ENCODE measurements at regions not wholly inside any gene's neighbourhood (a gene's known extent, or its start where the extent isn't known, plus 50 kb on each side); places are given as distances from the start of the nearest gene placed in this dataset.

DNA sequence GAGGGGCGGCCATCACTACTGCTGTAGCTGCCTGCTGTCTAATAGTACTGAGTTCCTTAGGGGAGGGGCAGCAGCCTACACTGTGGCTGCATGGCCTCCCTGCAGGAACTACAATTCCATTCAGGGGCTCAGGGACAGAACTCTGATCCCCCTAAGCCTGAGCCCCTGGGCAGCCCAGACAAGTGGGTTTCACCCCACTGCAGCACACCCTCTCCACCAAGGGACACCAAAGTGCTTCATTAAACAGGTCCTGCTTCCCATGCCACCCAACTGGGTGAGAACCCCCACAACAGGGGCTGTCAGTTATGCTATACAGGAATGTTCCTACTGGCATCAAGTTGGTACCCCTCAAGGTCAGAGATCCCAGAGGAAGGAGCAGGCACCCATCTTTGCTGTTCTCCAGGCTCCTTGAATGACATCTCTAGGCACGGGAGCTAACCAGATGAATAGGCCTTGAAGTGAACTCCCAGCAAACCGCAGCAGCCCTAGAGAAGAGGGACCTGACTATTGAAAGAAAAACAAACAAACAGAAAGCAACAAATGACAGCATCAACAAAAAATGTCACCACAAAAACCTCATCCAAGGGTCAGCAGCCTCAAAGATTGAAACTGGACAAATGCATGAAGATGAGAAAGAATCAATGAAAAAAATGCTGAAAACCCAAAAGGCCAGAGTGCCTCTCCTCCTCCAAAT, 437.4 kb downstream of the NUF2 start:
- DNase-seq = peak; percentile 9

DNA sequence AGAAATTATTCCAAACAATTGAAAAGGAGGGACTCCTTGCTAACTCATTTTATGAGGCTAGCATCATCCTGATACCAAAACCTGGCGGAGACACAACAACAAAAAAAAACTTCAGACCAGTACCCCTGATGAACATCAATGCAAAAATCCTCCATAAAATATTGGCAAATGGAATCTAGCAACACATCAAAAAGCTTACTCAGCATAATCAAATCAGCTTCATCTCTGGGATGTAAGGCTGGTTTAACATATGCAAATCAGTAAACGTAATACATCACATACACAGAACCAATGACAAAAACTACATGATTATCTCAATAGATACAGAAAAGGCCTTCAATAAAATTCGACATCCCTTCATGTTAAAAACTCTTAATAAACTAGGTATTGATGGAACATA, 440.1 kb downstream of the NUF2 start:
- no peak for DNase-seq

DNA sequence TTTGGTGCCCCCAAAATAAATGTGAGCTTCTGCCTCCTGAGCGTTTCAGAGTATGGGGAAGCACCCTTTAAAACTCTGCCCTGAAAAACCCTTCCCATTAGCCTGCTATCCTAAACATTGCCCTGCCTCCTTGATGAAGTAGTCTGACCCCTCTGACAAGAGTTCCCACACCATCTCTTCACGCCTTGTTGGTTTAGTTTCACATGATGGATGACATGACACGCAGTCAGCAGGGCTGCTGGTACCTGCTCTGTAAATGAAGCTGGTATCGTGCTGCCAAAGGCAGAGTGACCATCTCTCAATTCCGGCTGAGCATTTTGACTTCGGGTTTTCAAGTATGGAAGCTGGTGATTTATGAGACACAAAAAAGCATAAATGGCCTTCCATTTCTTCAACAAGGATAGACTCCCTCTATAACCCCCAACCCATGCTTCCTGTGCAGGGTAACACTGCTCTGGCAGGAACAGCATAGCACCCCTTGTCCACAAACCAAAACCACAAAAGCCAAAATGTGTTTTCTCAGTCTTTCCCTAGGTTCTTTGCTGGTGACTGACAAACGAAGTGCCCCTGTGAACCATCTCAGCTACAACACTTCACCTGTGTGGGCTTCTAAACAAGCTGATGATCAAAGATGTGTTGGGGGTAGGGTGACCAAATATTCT, 444.6 kb downstream of the NUF2 start:
- DNase-seq = no peak

DNA sequence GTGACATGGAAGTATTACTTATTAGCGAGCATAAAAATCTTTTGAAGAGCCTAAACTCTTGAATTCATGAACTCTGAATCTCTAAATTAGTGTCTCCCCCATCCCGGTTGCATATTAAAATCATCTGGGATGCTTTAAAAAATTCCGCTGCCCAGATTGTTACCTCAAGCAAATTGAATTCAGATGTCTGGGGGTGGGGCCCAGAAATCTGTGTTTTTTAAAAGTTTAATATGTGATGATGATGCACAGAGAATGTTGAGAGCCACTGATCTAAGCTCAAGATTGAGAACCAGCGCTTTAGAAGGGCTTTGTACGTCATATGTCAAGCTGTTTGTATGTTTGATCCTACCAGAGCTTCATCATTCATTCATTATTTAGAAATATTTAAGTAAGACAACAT, 446.8 kb downstream of the NUF2 start:
- DNase-seq = no peak

DNA sequence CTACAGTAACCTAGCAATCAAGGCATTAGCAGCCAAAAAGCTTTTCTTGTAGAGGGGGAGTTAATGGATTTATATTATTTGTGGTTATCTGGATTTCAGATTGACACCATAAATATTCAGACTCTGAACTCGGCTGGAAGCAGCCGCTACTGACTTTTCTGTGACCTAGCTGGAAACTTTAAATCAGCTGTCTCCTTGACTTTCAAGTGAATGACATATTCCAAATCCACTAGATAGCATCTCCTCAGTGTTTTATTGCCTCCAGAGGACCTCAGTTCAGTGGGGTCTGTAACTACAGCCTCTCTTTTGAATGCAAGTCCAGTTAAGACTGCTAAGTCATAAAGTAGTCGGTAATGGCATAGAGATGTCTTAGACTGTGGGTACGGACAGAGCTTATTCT, 448.5 kb downstream of the NUF2 start:
- no peak for DNase-seq

DNA sequence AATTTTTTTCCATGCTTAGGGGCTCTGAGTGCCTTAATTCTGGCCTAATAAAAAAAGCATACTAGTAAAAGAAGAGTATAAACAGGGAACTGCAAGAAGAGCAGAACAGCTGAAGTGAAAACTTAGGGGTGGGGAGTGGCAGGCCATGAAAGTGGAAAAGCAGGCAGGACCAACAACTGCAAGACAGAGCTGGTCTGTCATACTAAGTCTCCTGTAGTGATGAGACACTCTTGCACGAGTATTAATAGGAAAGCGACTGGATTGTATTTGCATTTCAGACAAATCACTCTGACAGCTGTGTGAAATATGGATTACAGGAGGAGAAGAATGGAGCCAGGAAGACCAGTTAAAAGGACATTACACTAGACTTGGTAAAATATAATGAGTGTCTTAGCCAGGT, 449.9 kb downstream of the NUF2 start:
- no peak for DNase-seq

DNA sequence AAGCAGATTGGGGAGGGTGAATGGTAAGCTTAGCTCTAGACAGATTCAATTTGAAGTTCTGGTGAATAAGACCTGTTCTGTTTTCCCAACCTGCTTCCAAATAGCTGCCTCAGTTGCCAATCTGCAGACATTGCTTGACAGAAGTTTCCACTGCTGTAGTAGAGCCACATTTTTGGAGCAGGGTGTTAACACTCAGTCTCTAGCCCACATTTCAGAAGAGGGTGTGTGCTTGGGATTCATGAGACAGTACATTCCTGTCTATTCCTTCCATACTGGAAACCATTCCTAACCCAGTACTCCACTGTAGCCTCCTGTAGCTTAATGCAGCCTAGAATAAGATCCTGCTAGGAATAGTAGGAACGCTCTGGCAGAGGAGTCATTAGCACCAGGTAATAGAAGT, 450.5 kb downstream of the NUF2 start:
- DNase-seq = no peak

DNA sequence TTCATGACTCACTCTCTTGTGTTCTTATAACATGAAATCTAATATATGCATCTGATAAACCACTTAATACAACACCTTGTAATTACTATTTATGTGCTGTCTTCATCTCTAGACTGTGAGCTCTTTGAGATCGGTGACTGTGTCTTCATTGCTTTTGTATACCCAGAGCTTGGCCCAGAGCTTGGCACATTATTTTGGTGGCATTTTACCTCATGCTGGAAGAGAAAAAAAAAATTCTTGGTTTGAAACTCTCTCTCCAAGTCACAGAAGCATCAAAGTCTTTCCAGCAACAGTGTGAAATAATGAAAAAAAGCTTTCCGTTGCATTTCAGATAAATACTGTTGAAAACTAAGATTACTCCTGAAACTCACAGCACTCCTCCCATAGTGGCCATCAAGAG, 451.6 kb downstream of the NUF2 start:
- DNase-seq = no peak

DNA sequence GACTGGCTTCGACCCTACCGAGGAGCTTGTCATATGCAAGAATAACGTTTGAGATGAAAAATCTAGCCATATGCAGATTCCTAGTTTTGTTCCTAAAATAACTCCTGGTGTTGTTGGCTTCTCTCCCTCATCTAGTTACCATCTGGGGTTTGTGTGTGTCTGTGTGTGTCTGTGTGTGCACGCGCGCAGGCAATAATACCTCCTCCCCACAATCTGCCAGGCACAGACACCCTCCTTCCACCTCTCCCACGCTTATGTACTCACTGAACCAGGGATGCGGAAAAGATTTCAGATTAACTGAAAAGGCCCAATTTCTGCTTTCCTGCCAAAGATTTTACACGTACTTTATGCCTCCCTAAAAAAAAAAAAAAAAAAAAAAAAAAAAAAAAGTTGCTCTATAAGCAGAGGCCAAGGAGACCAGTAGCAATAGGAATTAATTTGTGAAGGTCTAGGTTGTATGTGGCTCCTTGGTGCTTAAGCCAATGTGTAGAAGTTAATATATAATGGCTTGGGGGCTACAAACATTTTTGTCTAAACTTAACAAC, 452.7 kb downstream of the NUF2 start:
- no peak for DNase-seq

DNA sequence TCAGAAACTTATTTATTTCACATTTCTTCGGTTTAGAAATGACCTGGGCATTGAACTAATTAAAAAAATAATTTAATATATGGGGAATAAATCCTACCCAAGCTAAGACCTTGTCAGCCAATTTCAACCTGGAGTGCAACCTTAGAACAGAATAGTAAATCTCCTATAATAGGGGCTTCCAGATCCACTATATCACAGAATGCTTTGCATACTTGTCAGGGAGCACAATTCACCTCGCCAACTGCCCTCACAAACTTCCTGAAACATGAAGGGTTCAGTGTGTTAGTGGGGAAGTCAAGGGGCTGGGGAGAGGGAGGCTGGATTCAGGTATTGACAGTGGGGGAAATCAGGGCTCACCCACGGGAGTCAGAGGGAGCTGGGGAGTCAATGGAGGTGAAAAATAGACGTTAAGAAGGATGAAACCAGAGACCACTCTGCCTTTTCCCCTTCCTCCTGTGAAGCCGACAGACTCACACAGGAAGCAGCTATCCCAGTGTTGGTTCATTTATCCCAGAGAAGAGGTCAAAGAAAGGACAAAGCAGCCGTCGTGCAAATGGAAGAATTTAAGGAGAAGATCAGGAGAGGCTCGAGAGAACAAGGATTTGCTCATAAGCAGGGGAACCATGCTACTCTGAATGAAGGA, 453.3 kb downstream of the NUF2 start:
- no peak for DNase-seq

DNA sequence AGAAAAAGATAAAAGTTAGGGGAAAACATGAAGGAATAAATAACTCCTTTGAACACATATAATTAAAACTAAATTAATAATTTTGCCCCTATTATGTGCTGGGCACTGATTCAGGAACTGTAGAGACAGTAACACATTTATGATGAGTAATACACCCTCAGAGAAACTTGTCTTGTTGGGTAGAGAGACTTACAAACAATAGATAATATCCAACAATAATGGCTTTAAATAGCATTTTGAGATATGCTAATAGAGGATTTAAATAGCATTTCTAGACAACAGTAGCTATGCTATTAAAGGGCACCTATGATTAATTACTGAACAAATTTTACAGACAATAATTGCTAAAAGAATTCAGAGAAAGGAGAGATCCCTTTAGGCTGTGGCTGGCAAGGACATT, 455.5 kb downstream of the NUF2 start:
- no peak for DNase-seq

DNA sequence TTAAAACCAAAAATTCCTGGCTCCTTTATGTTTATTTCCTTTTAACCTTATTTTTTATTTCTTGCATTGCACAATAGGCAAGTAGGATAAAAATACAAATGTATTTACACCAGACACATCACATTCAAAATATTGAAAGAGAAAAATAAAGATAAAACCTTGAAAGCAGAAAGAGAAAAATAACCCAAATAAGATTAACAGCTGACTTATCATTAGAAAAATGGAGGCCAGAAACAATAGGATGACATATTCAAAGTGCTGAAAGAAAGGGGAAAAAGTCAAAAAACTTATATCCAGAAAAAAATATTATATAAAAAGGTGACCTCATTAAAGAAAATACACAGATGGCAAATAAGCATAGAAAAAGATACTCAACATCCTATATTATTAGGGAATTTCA, 459.4 kb downstream of the NUF2 start:
- DNase-seq = no peak

DNA sequence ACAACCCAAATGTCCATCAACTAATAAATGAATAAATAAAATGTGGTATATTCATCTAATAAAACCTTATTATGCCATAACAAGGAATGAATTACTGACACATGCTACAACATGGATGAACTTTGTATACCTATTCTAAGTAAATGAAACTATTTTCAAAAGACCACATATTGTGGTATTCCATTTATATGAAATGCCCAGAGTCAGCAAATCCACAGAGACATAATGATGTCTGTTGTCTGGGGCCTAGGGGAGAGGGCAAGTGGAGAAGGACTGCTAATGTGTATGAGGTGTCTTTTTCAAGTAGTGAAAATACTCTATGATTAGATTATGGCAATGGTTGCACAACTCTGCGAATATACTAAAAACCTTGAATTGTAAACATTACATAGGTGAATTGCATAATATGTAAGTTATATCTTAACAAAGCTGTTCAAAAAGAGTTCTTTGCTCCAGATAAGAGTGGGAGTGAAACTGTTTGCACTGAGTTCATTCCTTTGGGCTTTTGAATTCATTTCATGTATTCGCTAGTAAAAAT, 464.2 kb downstream of the NUF2 start:
- no peak for DNase-seq

DNA sequence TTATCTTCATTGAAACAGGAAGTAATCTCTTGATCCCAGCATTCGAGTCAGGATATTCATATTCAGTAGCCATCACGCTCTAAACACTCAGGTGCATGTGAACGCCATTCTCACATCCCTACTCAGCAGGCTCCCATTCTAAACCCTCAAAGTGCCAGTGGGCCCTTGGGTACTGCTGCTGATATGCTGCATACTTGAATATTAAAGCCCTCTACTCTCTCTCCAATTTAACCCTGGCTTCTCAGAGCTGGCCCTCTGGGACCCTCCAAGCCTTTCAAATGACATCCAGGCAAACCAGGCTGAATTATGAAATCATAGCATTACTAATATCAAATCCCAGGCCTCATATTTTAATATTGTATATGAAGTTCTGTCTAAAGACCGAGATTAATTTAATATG, 468.2 kb downstream of the NUF2 start:
- no peak for DNase-seq

DNA sequence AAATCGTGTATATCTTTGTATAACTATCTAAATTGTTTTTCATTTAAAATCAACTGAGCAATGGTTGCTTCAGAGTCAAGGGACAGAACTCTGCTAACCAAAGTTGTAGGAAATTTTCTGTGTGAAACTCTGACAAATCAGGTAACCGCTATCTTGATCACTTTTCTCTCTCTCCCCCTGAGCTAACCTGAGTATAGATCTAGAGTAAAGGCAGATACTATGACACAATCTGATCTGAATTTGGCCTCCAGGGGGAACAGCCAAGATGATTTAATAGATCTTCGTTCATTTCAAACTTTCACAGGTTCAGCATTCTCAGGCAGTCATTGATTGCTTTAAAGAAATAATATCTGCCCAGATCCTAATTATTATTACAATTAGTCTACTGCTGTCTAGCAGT, 472.8 kb downstream of the NUF2 start:
- DNase-seq = no peak

DNA sequence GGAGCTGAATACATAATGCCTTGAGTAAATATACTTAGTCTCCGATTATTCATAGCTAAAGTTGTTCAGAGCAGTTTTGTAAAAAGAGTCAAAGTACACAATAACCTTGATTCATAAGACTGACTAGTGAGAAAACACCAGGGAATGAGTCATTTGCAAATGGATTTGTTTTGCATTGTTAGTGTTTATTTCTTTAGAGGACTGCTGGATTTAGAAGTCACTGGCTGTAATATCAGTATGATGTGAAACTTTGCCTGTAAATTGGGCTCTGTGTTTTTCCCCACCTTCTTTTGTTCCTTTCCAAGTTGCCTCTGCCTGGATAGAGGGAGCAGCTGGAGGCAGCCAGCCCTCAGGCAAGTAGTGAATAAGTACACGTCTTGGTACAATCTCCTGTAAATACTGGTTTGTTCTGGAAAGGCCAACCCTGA, 474.7 kb downstream of the NUF2 start:
- DNase-seq = peak; percentile 0

DNA sequence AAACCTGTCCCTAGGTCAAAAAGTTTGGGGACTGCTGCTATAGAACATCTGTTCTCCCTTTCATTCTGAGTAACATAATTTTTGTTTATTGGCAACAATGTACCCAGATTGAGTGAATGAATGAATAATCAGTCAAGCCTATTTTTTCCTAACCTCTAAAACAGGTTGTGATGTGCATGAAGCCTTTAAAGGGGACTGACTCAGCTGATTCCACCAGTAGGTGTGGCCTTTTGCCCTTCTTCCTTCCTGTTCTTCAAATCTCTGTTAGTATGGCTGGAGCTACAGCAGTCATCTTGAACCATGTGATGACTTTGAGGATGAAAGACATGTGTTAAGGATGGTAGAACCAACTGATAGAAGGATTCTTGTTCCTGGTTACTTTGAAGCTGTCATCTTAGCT, 476.1 kb downstream of the NUF2 start:
- no peak for DNase-seq

DNA sequence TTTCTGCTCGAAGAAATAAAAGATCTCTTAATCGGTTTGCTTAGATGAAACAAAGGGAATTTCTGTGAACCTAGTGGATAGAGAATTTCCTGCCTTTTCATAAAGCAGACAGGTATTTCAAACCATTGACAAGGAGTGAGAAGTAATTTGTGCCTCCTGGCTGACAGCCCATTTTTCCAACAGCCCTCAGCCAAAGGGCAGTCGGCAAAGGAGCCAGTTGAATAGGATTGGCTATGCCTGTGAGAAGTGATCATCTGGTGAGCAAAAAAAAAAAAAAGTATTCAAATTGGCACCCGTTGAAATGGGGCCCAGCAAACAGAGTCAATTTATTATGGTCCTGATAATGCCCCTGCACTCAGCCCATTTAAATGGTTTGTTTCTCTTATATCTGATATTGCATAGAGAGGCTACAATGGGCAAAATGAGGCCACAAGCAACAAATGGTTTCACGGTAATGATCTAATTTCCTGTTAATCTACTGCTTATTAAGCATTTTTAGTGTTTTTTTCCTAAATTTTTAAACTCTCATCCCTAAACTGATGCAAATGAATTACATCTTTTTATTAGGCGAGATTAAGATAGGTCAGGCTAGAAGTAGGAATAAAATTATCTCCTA, 477.5 kb downstream of the NUF2 start:
- no peak for DNase-seq

DNA sequence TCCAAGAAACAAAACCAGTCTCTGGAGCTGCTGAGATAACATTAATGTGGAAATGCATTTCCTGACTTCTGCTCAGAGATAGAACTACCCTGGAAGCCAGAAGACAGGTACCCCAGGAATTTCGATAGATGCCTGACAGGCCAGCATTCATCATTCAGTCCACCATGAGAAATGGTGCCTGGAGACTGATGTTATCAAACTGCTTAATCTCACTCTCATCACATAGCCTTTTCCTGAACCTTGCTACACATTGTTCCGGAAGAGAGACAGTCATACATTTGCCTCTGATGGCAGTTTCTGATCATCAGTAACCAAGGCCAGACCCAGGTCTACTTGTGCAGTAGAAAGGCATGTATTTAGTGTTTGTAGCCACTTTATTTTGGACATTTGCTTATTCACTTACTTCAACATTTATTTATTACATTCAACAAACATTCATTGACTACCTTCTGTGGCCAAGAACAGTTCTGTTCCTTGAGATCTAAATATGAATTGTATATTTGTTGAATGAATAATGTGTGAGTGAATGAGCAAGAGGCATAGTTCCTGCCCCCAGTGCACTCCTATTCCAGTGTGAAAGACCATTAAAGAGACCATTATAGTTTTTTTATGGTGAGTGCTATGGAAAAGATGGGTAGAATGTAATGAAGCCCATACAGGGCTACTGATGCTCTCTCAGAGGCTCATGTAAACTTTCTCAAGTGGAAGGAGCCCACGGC, 485.7 kb downstream of the NUF2 start:
- DNase-seq = no peak

DNA sequence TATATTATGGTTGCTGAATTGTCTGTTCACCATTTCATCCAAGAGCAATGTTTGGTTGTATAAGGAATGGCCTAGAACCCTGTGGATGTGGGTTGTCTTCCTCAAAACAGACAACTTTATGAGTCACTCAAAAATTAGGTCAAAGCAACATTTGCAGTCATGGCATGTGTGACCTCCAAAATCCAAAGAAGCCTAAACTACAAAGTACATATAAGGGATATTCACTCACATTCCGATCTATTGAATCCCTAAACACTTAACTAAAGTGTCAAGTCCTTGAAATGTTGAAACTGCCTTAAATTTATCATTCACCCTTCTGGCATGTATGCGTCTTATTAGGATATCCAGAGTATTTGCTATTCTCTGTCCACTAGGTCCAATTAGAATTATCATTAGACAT, 491.5 kb downstream of the NUF2 start:
- DNase-seq = no peak

DNA sequence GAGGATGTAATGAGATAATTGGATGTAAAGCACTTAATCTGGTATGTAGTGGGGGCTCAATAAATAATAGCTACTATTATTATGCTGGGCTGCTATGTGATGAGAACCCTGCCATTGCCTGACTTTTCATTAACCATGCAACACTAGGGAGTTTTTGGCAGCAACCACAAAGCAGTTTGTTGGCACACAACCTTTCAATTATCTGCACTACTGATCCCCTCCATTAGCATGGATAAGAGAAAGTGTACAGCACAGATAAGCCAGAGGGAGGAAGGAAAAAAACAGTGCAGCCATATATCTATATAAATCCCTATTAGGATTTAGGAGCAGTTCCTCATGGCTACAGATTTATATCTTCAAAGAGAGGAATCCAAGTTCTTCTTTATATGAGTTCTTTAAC, 498.5 kb downstream of the NUF2 start:
- no peak for DNase-seq

DNA sequence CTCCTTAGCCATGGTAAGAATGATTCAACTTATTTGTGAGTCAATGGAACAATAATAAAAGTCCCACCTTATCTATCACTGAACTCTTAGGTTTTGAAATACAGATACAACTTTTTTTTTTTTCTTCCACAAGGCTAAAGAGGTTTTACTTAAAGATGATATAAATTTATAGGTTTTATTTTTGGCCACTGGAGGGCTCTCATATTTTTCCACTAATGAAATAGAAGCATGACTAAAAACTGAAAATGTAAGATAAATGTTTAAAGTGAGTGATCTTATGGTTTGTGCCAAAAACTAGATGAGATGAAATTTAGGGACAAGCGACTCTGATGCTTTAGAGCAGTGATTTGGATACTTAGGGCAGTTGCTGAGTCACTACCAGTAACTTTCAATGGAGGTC, 499.0 kb downstream of the NUF2 start:
- DNase-seq = no peak

DNA sequence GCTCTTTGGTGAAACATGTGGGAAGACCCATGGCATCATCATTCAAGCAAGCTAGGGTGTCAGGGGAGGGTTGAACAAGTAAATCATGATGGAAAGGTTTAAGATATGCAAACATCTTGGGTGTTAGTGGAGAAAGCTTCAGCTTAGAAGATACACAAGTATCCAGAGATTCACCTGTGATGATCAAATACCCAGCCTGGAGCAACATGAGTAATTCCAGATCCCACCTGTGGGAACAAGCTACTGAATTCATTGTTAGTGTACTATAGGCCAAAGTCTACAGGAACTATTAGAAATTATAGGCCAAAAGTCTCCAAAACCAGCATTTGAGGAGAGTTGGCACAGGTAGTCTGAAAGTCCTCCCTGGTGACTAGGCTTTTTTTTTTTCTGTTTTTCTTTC, 499.9 kb downstream of the NUF2 start:
- DNase-seq = no peak

Measured in EL (cell line).